GM04504 (cell line): ENCODE measurements at regions not wholly inside any gene's neighbourhood (a gene's known extent, or its start where the extent isn't known, plus 50 kb on each side); places are given as distances from the start of the nearest gene placed in this dataset.

Experiments
- DNase-seq: peaks from one replicate; pipeline ENCODE4 v3.0.0-alpha.2; 2012; ENCODE audit warnings: low read depth

DNA sequence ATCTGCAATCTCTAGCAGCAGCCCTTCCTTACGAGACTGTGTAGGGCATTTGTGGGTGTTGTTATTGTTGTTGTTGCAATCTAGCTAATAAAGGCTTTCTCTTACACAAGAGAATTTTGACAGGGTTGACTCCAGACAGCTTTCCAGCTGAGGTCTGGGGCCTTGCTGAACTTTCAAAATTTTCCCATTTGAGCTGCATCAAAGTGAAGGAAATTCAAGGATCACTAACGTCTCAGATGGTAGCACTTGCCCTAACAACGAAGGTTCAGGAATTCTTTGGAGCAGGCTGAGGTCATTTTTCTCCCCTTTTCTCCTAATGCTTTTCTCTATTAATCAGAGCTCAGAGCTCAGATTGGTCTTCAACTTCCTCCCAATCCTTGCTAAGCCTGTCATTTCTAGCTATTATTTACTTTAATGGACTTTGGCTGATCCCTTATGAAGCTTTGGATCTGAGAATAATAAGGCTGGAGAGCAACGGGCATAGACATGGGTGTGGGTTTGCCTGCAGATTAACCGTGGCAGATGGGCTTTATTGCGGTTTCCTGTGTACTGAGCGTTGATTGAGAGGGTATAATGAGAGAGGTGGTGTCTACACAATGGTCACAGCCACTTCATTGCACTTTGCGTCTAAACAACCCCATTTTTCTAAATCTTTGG lies 614.0 kb upstream of the AGTR1 start:
- DNase-seq, result no peak

DNA sequence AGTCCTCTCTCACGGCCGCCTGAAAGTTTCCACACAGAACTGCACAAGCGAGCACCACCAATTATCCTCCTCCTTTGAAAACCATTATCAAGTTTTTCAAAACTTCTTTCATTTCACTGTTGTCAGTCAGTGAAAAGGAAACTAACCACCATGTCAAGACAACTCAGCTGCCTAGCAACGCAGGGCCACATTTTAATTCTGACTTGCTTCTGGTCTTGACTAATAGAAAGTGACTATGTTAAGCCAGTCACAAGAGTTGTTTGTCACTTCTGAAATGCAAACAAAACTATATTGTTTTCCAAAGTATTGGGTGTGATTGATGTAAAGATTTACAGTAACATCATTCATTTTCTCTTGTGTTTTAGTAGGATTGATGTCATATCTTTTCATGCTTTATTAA lies 612.8 kb upstream of the AGTR1 start:
- no peak for DNase-seq

DNA sequence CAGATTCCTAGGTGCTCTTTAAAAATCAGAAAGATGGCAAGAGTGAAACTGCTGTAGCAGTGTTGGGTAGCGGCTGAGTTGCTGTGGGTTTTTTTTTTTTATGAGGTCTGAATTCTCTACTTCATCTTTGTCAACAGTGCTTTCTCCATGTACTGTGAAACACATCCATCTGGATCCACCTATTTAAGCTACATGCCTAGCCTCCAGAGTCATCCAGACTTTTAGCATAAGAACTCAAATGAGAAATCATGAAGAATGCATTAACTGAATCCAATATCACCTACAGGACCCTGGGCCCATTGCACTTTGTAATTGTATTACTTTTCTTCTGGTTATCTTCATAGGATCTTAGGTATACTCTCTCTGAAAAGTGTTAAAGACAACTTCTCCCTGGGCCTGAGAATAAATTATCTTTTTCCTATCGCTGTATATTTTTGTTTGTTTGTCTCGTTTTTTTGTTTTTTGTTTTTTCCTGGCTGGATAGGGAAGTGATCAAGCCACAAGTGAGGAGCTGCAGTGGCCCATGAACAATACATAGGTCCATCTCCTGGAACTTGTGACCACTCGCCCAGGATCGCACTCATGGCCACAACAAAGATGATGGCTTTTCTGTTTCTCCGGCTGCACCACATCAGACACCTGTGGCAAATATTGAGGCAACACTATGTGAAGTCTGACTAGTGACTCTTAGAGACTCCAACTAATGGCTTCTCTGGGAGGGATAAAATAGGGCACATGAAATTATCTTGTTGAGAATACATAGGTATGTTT lies 609.9 kb upstream of the AGTR1 start:
- no peak for DNase-seq

GRCh38 chr3:148089171-148089570 lies 608.5 kb upstream of the AGTR1 start:
- DNase-seq, result no peak

DNA sequence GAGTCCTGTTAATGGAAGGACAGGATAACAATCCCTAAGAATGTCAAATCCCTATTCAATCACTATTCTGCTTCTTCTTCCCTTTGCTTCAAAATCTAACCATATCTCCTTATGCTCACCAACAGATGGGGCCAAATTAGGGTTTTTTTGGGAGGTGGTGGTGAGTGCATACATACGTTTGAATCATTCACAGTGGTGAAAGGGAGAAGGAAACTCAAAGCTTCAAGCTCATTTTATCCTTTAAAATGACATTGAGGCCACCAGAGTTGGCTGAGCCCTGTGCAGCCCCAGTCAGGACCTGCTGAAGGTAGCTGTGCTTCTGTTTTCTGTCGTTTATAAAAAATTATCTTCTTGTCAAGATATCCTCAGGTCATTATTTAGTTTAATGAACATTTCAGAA lies 607.5 kb upstream of the AGTR1 start:
- DNase-seq, result no peak

GRCh38 chr3:148092624-148093347 lies 604.9 kb upstream of the AGTR1 start:
- no peak for DNase-seq

- no peak for DNase-seq
Observed at GRCh38 chr3:148093753-148094152, 604.0 kb upstream of the AGTR1 start.

DNA sequence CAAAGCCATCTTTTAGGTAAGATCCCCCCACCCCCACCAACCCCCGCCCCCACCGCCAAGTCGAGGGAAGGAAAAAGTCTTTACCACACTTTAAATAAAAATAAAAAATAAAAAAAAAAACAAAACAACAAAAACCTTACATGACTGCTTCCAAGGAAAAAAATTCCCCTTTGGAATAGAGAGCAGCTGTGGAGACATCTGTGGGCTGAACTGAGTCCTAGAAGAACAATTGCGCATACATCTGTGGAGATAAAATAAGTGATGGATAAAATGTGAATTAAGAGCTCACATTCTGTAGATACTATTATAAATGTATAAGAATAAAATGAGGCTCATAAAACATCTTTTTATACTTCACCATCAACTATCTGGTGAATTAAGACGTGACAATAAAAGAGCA lies 601.7 kb upstream of the AGTR1 start:
- no peak for DNase-seq

GRCh38 chr3:148100476-148100875 lies 597.2 kb upstream of the AGTR1 start:
- no peak for DNase-seq

- no peak for DNase-seq
Observed at GRCh38 chr3:148101061-148101460, 596.6 kb upstream of the AGTR1 start.

- no peak for DNase-seq
Observed at GRCh38 chr3:148102156-148102555, 595.5 kb upstream of the AGTR1 start.

GRCh38 chr3:148106062-148106461 lies 591.6 kb upstream of the AGTR1 start:
- DNase-seq, result no peak

DNA sequence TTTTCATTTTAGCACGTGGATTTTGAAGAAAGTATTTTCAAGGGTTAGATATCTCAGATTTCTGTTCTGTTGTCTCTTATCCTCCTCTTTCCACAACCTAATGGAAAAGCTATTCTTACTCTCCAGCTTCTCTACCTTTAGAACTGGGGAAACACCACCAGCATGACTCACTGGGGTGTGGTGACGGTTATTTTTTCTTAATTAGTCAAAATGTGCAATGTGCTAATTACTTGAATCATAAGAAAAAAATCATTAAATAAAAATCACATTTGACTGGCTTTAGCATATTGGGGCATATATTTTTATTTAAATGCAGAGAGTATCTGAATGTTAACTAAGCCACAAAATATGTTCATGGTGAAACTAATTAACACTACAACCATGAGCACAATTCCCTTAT lies 570.7 kb upstream of the AGTR1 start:
- DNase-seq, result no peak

DNA sequence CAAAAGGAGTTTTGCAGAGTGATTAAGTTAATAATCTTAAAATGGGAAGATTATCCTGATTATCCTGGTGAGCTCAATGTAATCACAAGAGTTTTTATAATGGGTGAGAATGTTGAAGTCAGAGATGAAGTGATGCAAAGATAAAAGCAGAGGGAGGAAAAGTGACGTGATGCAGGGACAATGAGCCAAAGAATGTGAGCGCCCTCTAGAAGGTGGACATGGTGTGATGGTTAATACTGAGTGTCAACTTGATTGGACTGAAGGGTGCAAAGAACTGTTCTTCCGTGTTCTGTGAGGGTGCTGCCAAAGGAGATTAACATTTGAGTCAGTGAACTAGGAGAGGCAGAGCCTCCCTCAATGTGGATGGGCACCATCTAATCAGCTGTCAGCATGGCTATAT lies 569.6 kb upstream of the AGTR1 start:
- no peak for DNase-seq

DNA sequence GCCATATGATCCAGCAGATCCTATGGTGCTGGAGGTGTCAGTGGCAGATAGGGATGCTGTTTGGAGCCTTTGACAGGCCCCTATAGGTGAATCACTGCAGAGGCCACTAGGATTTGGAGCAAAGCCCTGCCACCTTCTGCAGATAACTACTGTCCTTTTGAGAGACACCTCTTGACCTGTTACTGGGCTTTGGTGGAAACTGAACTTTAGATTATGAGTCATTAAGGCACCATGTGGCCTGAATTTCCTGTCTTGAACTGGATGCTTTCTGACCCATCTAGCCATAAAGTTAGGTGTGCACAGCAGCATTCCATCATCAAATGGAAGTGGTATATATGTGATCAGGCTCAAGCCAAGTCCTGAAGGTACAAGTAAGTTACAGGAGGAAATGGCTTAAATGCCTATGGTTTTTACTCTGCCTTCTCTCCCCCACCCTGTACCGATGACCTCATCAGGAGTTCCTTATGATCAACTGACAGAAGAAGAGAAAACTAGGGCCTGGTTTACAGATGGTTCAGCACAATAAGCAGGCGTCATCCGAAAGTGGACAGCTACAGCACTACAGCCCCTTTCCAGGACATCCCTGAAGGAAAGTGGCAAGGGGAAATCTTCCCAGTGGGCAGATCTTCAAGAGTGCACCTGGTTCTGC lies 565.6 kb upstream of the AGTR1 start:
- DNase-seq, result no peak

GRCh38 chr3:148136816-148137215 lies 560.9 kb upstream of the AGTR1 start:
- no peak for DNase-seq

DNA sequence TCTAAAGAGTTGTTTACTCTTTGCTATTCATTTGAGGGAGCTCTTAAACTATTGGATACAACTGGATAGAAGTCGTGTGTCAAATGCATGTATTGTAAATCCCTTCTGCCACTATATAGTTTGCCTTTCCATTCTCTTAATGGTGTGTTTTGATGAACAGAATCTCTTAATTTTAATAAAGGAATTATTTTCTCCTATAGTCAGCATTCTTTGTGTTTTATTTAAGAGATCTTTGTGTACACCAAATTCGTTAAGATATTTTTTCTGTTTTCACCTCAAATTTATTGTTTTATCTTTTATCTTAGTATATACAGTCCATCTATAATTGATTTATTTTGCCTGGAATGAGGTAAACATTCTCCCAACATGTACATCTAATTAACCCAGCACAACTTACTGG lies 551.5 kb upstream of the AGTR1 start:
- no peak for DNase-seq

DNA sequence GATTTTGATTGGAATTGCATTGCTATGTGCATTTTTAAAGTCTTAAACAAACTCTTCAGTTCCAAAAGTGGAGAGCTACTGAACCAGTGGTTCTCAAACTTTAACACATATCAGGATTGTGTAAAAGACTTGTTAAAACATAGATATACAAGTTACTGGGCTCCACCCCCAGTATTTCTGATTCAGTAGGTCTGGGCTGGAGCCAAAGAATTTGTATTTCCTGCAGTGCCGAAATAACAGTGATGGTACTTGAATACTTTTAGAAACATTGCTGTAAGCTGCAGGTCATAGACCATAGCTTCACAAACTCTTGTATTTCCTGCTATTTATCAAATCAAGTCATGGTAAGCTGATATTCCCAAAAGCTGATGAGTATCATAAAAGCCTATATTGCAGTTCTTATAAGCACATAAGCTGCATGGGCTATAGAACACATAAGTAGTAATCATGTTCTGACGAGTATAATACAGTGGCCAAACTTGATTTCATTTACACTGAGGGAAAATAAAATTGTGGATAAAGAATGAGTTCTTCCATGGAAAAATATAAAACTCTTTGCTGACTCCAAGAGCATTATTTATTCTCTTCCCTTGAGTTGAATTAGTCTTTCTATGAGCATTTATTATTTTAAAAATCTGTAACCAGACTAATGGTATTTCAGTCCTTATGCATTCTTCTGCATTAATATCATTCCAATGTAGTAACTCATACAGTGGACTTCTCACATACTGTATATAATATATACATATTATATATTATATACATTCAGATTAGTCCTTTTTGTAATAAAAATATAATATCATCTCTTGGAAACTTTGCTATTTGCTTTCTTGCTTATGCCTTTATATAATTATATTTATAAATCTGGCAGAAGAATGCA lies 550.5 kb upstream of the AGTR1 start:
- peak; percentile 27 for DNase-seq

GRCh38 chr3:148147903-148148302 lies 549.8 kb upstream of the AGTR1 start:
- DNase-seq, result no peak

GRCh38 chr3:148149556-148149955 lies 548.1 kb upstream of the AGTR1 start:
- DNase-seq, result no peak

DNA sequence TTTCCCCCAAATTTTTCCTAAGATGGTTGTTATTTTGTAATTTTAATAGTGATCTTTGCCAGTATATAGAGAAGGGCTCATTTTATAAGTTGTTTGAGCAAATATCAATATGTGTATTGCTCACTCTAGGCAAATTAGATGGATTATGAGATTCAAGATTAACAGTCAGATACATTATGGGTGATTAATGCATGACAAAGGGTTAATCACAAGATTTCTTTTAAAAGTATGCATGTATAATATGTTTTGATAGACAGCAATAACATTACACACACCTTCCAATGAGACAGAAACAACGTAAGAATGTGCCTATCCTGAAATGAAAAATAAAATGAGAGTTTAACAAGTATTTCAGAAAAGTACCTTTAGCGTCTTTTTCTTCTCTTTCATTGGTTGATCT lies 547.6 kb upstream of the AGTR1 start:
- DNase-seq, result no peak

GRCh38 chr3:148158210-148158609 lies 539.5 kb upstream of the AGTR1 start:
- no peak for DNase-seq
